ENCODE measurements at regions not wholly inside any gene's neighbourhood (a gene's known extent, or its start where the extent isn't known, plus 50 kb on each side); places are given as distances from the start of the nearest gene placed in this dataset.

DNA sequence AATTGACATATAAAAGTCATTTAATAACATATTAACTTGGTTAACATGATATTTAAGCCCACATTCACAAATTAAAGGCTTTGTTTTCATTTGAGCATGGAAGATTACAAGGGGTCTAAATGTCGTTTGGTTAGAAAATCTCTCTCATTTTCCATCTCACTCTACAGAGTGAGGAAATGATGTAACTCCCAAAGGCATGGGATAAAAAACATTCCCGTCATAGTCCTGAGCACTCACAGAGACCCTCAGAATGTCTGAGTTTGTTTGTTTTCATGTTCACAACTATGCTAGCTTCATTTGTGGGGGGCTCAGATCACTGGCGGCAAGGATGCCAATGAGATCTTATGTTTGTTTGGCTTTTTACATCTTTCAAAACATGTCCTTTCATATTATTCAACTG is 307.5 kb downstream of the TBC1D4 start:
- no peak for TF ChIP-seq EZH2 (IDR thresholded peaks at IDR 0.05)
- TF ChIP-seq, protein P1, sequence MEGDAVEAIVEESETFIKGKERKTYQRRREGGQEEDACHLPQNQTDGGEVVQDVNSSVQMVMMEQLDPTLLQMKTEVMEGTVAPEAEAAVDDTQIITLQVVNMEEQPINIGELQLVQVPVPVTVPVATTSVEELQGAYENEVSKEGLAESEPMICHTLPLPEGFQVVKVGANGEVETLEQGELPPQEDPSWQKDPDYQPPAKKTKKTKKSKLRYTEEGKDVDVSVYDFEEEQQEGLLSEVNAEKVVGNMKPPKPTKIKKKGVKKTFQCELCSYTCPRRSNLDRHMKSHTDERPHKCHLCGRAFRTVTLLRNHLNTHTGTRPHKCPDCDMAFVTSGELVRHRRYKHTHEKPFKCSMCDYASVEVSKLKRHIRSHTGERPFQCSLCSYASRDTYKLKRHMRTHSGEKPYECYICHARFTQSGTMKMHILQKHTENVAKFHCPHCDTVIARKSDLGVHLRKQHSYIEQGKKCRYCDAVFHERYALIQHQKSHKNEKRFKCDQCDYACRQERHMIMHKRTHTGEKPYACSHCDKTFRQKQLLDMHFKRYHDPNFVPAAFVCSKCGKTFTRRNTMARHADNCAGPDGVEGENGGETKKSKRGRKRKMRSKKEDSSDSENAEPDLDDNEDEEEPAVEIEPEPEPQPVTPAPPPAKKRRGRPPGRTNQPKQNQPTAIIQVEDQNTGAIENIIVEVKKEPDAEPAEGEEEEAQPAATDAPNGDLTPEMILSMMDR (IDR thresholded peaks at IDR 0.05): no peak

Measured in neural progenitor cell (in vitro differentiated cells).